ENCODE measurements at regions not wholly inside any gene's neighbourhood (a gene's known extent, or its start where the extent isn't known, plus 50 kb on each side); places are given as distances from the start of the nearest gene placed in this dataset.
A peak's percentile ranks its signal among the peaks of the same experiment; 100 is the strongest.

DNA sequence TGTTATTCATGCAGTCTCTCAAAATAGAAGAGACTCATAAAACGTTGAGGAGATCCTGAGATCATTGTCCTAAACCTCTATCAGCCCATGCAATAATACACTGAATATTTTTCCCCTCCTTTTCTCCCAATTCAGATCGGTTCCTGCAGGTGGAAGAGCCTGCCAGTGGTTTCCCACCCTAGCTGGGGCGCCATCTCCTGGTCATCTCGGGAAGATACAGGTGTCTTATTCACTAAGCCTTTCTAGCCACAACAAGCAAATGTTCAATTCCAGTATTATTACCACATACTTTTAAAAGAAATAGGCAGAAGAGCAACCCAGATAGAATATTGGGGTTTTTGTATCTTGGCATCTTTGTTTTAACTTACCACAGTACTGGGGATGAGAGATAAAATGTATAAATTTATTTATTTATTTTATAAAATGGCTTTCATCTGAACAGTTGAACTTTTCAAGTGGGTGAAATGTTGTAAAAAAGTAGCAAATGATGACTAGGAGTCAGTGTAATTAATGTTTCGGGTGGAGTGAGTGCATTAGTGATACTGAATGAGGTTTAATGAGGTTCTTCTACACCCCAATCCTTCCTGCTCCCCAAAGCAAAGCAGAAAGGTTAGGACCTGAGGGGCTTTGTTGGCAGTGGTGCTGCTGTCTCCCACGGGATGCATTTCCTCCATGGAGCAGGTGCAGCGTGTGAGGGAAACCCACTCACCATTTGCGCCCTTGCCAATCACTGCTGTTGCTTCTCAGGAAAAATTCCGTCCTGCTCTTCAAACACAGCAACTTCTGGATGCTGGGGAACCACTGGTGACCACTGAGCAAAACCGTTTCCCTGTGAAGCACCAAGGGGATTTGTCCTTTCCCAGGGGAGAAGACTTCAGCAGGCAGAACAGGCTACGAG, 147.1 kb upstream of the FHL2 start:
- Histone ChIP-seq H3K79me2 (ENCODE audit: control insufficient read depth in 1 of 2, insufficient read depth in 2 of 2, low read length in 2 of 2) (no peaks in the 10 kb centered on the region), H3K27me3 (replicated peaks in 1 of 4; ENCODE audit: control insufficient read depth in 3 of 4, extremely low read depth in 1 of 4, insufficient read depth in 3 of 4, low read length in 3 of 4) (no peaks in the 10 kb centered on the region), H3K27ac (ENCODE audit: low read depth, low read length) (no peak overlapping the region), H3K18ac (ENCODE audit: extremely low read depth, low read length) (no peak overlapping the region), H3K9ac (replicated peaks in 1 of 4; ENCODE audit: extremely low read depth in 1 of 4, low read depth in 3 of 4, low read length in 3 of 4) (no peak overlapping the region; a peak in 2 of 7 replicates), H2AFZ (ENCODE audit: low read length) (peak overlapping the region; percentile 76), H3K23me2 (ENCODE audit: low read depth, low read length) (no peaks in the 10 kb centered on the region), H3K4me1 (replicated peaks in 1 of 4; ENCODE audit: control insufficient read depth in 3 of 4, insufficient read depth in 4 of 4, low read length in 3 of 4) (no peaks in the 10 kb centered on the region; a peak in 2 of 7 replicates), H2AK5ac (ENCODE audit: low read depth, low read length) (no peak overlapping the region), H3K9me3 (ENCODE audit: insufficient read depth in 2 of 2, low read depth in 1 of 2, low read length in 1 of 2) (no peaks in the 10 kb centered on the region), H3K4me3 (ENCODE audit: extremely low read depth in 1 of 4, insufficient read depth in 2 of 4, low read depth in 3 of 4, low read length in 4 of 4) (no peak overlapping the region), H4K20me1 (replicated peaks in 1 of 2; ENCODE audit: control insufficient read depth in 1 of 2, insufficient read depth in 2 of 2, low read length in 2 of 2) (no peaks in the 10 kb centered on the region), H3K14ac (ENCODE audit: insufficient read length) (no peak overlapping the region), H3K4ac (replicated peaks; ENCODE audit: insufficient read length, low read depth, low read length) (no peak overlapping the region), H2BK15ac (ENCODE audit: low read length) (no peak overlapping the region), H3K36me3 (ENCODE audit: control insufficient read depth in 2 of 4, insufficient read depth in 4 of 4, low read length in 3 of 4) (no peaks in the 10 kb centered on the region), H4K91ac (replicated peaks; ENCODE audit: insufficient read length, low read length) (no peak overlapping the region), H3K79me1 (ENCODE audit: low read depth, low read length) (no peaks in the 10 kb centered on the region), H3K23ac (ENCODE audit: insufficient read length) (no peak overlapping the region), H2BK120ac (replicated peaks; ENCODE audit: low read depth, low read length) (no peak overlapping the region), H3K56ac (replicated peaks; ENCODE audit: insufficient read length, low read depth, low read length) (no peak overlapping the region), H4K5ac (ENCODE audit: insufficient read length, low read depth, low read length) (no peak overlapping the region), H2BK5ac (ENCODE audit: low read depth, low read length) (no peak overlapping the region), H3K4me2 (ENCODE audit: insufficient read depth in 1 of 2, low read depth in 2 of 2, low read length in 2 of 2) (no peak overlapping the region), H4K8ac (ENCODE audit: extremely low read depth, insufficient read depth, low read length) (no peak overlapping the region), H2BK12ac (ENCODE audit: low read depth, low read length) (no peak overlapping the region), H2BK20ac (ENCODE audit: low read length) (no peak overlapping the region)
- DNase-seq (ENCODE audit: low read depth in 1 of 2, low spot score in 2 of 2) (peak; percentile 41 to 86), FAIRE-seq (no peak)
- TF ChIP-seq, protein P1, sequence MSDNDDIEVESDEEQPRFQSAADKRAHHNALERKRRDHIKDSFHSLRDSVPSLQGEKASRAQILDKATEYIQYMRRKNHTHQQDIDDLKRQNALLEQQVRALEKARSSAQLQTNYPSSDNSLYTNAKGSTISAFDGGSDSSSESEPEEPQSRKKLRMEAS (IDR thresholded peaks at IDR 0.05), result no peak
- TF ChIP-seq RAD21 (IDR thresholded peaks at IDR 0.05 in 1 of 2, conservative IDR thresholded peaks at IDR 0.05 in 1 of 2; ENCODE audit: low read depth in 2 of 2, low read length in 2 of 2), result peak; percentile 72 to 81
- TF ChIP-seq, protein P2, sequence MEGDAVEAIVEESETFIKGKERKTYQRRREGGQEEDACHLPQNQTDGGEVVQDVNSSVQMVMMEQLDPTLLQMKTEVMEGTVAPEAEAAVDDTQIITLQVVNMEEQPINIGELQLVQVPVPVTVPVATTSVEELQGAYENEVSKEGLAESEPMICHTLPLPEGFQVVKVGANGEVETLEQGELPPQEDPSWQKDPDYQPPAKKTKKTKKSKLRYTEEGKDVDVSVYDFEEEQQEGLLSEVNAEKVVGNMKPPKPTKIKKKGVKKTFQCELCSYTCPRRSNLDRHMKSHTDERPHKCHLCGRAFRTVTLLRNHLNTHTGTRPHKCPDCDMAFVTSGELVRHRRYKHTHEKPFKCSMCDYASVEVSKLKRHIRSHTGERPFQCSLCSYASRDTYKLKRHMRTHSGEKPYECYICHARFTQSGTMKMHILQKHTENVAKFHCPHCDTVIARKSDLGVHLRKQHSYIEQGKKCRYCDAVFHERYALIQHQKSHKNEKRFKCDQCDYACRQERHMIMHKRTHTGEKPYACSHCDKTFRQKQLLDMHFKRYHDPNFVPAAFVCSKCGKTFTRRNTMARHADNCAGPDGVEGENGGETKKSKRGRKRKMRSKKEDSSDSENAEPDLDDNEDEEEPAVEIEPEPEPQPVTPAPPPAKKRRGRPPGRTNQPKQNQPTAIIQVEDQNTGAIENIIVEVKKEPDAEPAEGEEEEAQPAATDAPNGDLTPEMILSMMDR (IDR thresholded peaks at IDR 0.05; ENCODE audit: control extremely low read depth in 1 of 3, insufficient read depth in 1 of 3, low read depth in 1 of 3, low read length in 3 of 3), result peak; percentile 73 to 93 (median 73)
- WGBS, 2 experiments (ENCODE audit: extremely low coverage in 1 of 2, insufficient coverage in 1 of 2, insufficient read length in 1 of 2, insufficient replicate concordance in 2 of 2, low coverage in 1 of 2, low lambda C conversion rate in 2 of 2, missing lambda C conversion rate in 1 of 2), result 48% methylated on average over 10 of the region's 11 CpGs; no CpG with 5 or more reads in 1 of the 2 experiments
- ChIA-PET CTCF (ENCODE audit: partially characterized antibody) (interaction anchor here (0.7 to 4.1 kb wide), 8 partner anchors 8 to 338 kb away, joined by 3 to 22 read pairs (median 3); no protein-coding TSS in a partner anchor), POLR2A (ENCODE audit: partially characterized antibody) (no interaction called here)
